Neural cell (in vitro differentiated cells): ENCODE measurements at regions not wholly inside any gene's neighbourhood (a gene's known extent, or its start where the extent isn't known, plus 50 kb on each side); places are given as distances from the start of the nearest gene placed in this dataset.

ENCODE experiments used
- CTCF ChIP-seq: fragments of 450-650 bp; IDR thresholded peaks from 2 replicates; pipeline ENCODE4 v1.5.1; 2014; ENCODE audit warnings: antibody characterized with exemption, mild to moderate bottlenecking, moderate library complexity; ENCODE audit not compliant: poor library complexity, severe bottlenecking
- EZH2 ChIP-seq: fragments of 200-600, 300-800 bp; shearing (Covaris generic), sonication (generic); IDR thresholded peaks from 2 replicates; pipeline ENCODE4 v1.6.1; 2014; ENCODE audit warnings: antibody characterized with exemption, low read length, borderline replicate concordance, mild to moderate bottlenecking; ENCODE audit not compliant: insufficient read depth, poor library complexity, severe bottlenecking
- POLR2AphosphoS5 ChIP-seq: IDR thresholded peaks from 2 replicates; pipeline ENCODE4 v1.6.1; 2012

DNA sequence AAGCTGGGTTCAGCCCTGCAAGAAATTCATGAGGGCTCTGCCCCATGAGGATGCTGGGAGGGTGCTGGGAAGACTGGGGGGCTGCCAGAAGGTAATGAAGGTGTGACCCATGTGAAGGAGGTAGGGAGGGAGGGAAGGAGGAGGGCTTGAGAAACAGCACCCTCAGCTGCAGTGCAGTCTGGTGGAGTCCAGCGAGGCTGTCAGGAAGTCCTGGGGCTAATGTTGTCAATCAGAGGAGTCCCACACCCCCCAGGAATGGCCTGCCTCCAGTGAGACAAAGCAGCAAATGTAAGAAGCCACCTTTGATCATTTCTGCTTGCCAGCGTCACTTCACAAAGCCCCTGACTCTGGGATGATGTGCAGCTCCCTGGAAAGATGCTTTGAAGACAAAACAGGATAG lies 248.4 kb downstream of the SH3BP4 start:
- no peak for TF ChIP-seq CTCF
- no peak for TF ChIP-seq EZH2
- no peak for TF ChIP-seq POLR2AphosphoS5
